H9 (cell line): ENCODE measurements at regions not wholly inside any gene's neighbourhood (a gene's known extent, or its start where the extent isn't known, plus 50 kb on each side); places are given as distances from the start of the nearest gene placed in this dataset.
A peak's percentile ranks its signal among the peaks of the same experiment; 100 is the strongest.

Experiments
- DNase-seq: peaks from one replicate; pipeline ENCODE4 v3.0.0-alpha.2; 2017
- H2AFZ ChIP-seq: one replicate; pipeline ENCODE4 v1.6.1; 2013; ENCODE audit warnings: mild to moderate bottlenecking, low read length, control low read depth, moderate library complexity
- H2AK5ac ChIP-seq: 2 replicates; pipeline ENCODE4 v1.6.1; 2013; ENCODE audit warnings: low read length, control low read depth, mixed read lengths; ENCODE audit not compliant: insufficient read length
- H2BK120ac ChIP-seq: one replicate; pipeline ENCODE4 v1.6.1; 2013; ENCODE audit warnings: low read depth, mild to moderate bottlenecking, low read length, control low read depth, inconsistent platforms; ENCODE audit not compliant: poor library complexity, severe bottlenecking
- H2BK12ac ChIP-seq: 2 replicates; pipeline ENCODE4 v1.6.1; 2013; ENCODE audit warnings: low read length, control low read depth, mixed read lengths, low read depth; ENCODE audit not compliant: insufficient read length
- H2BK15ac ChIP-seq: 2 replicates; pipeline ENCODE4 v1.6.1; 2013; ENCODE audit warnings: low read depth, low read length, control low read depth
- H2BK20ac ChIP-seq: one replicate; pipeline ENCODE4 v1.6.1; 2013; ENCODE audit warnings: low read depth, mild to moderate bottlenecking, low read length, control low read depth, inconsistent platforms; ENCODE audit not compliant: poor library complexity, severe bottlenecking
- H2BK5ac ChIP-seq: 2 replicates; pipeline ENCODE4 v1.6.1; 2013; ENCODE audit warnings: low read length, control low read depth, mixed read lengths; ENCODE audit not compliant: insufficient read length
- H3K14ac ChIP-seq: 2 replicates; pipeline ENCODE4 v1.6.1; 2013; ENCODE audit warnings: low read length, control low read depth; ENCODE audit not compliant: insufficient read depth
- H3K18ac ChIP-seq: 2 replicates; pipeline ENCODE4 v1.6.1; 2013; ENCODE audit warnings: low read depth, mild to moderate bottlenecking, mixed read lengths, low read length, control low read depth; ENCODE audit not compliant: insufficient read length
- H3K23ac ChIP-seq: 2 replicates; pipeline ENCODE4 v1.6.1; 2013; ENCODE audit warnings: low read length, control low read depth, mixed read lengths, low read depth; ENCODE audit not compliant: insufficient read length
- H3K23me2 ChIP-seq: 2 replicates; pipeline ENCODE4 v1.6.1; 2013; ENCODE audit warnings: low read depth, mild to moderate bottlenecking, mixed read lengths, low read length, control low read depth; ENCODE audit not compliant: insufficient read length, poor library complexity, severe bottlenecking
- H3K27ac ChIP-seq: 2 replicates; pipeline ENCODE4 v1.5.1; 2013; ENCODE audit warnings: low read length, control low read depth, mixed read lengths, low read depth; ENCODE audit not compliant: insufficient read length
- H3K27me3 ChIP-seq: 2 replicates; pipeline ENCODE4 v1.6.1; 2013; ENCODE audit warnings: low read length, control low read depth, inconsistent platforms; ENCODE audit not compliant: insufficient read depth
- H3K4ac ChIP-seq: 2 replicates; pipeline ENCODE4 v1.6.1; 2013; ENCODE audit warnings: low read depth, mild to moderate bottlenecking, control low read depth, inconsistent platforms, low read length, moderate library complexity
- H3K4me1 ChIP-seq: 2 replicates; pipeline ENCODE4 v1.6.1; 2013; ENCODE audit warnings: low read length, control low read depth, inconsistent platforms; ENCODE audit not compliant: insufficient read depth
- H3K4me2 ChIP-seq: 2 replicates; pipeline ENCODE4 v1.6.1; 2013; ENCODE audit warnings: low read length, control low read depth, mixed read lengths; ENCODE audit not compliant: insufficient read length, insufficient read depth
- H3K56ac ChIP-seq: 2 replicates; pipeline ENCODE4 v1.6.1; 2013; ENCODE audit warnings: low read depth, mild to moderate bottlenecking, mixed read lengths, low read length, control low read depth; ENCODE audit not compliant: insufficient read length
- H3K79me1 ChIP-seq: 2 replicates; pipeline ENCODE4 v1.6.1; 2013; ENCODE audit warnings: low read depth, mild to moderate bottlenecking, moderate library complexity, low read length, control low read depth, inconsistent platforms; ENCODE audit not compliant: insufficient read depth, poor library complexity, severe bottlenecking
- H3K79me2 ChIP-seq: 2 replicates; pipeline ENCODE4 v1.6.1; 2013; ENCODE audit warnings: low read length, control low read depth, inconsistent platforms; ENCODE audit not compliant: insufficient read depth
- H3K9ac ChIP-seq: 2 replicates; pipeline ENCODE4 v1.6.1; 2013; ENCODE audit warnings: low read length, control low read depth, mixed read lengths; ENCODE audit not compliant: insufficient read length; ENCODE audit errors: extremely low read depth
- H3K9me3 ChIP-seq: one replicate; pipeline ENCODE4 v1.6.1; 2013; ENCODE audit warnings: low read depth, low read length, inconsistent platforms; ENCODE audit not compliant: control insufficient read depth
- H3T11ph ChIP-seq: one replicate; pipeline ENCODE4 v1.6.1; 2013; ENCODE audit warnings: mild to moderate bottlenecking, low read length, control low read depth, inconsistent platforms
- H4K20me1 ChIP-seq: one replicate; pipeline ENCODE4 v1.6.1; 2013; ENCODE audit not compliant: control insufficient read depth, insufficient read length, insufficient read depth
- H4K5ac ChIP-seq: 2 replicates; pipeline ENCODE4 v1.6.1; 2013; ENCODE audit warnings: low read depth, mild to moderate bottlenecking, mixed read lengths, low read length, control low read depth; ENCODE audit not compliant: insufficient read length
- H4K8ac ChIP-seq: replicated peaks from 2 replicates; pipeline ENCODE4 v1.6.1; 2013; ENCODE audit warnings: low read length, control low read depth, mixed read lengths, low read depth; ENCODE audit not compliant: insufficient read length
- H4K91ac ChIP-seq: 2 replicates; pipeline ENCODE4 v1.6.1; 2013; ENCODE audit warnings: low read depth, mild to moderate bottlenecking, moderate library complexity, mixed read lengths, low read length, control low read depth; ENCODE audit not compliant: insufficient read length
- H3K27ac Mint-ChIP-seq, 3 experiments: 2 replicates in 2 of 3; 3 replicates in 1 of 3; pipeline ENCODE4 v1.8.0; 2020 to 2021; ENCODE audit warnings: mixed read lengths in 3 of 3, mild to moderate bottlenecking in 1 of 3, moderate library complexity in 1 of 3
- H3K27me3 Mint-ChIP-seq: 2 replicates; pipeline ENCODE4 v1.8.0; 2021; ENCODE audit warnings: low read depth, mild to moderate bottlenecking, moderate library complexity, mixed read lengths
- H3K36me3 Mint-ChIP-seq, 3 experiments: 2 replicates in 2 of 3; 3 replicates in 1 of 3; pipeline ENCODE4 v1.8.0; 2020 to 2021; ENCODE audit warnings: low read depth in 3 of 3, mixed read lengths in 3 of 3; ENCODE audit not compliant: insufficient read depth in 1 of 3
- H3K4me1 Mint-ChIP-seq, 2 experiments: 2 replicates each; pipeline ENCODE4 v1.8.0; 2020; ENCODE audit warnings: mixed read lengths in 2 of 2
- H3K4me3 Mint-ChIP-seq, 2 experiments: 2 replicates in 1 of 2; 3 replicates in 1 of 2; pipeline ENCODE4 v1.8.0; 2020 to 2021; ENCODE audit warnings: mild to moderate bottlenecking in 2 of 2, mixed read lengths in 2 of 2, moderate library complexity in 1 of 2
- H3K9me3 Mint-ChIP-seq, 2 experiments: 2 replicates in 1 of 2; 3 replicates in 1 of 2; pipeline ENCODE4 v1.8.0; 2020; ENCODE audit warnings: mild to moderate bottlenecking in 2 of 2, mixed read lengths in 2 of 2, moderate library complexity in 1 of 2
- WGBS: extraction: QIAGEN DNeasy Blood & Tissue Kit; methylation state at CpG from one replicate; pipeline ENCODE4 v1.1.7; 2013; ENCODE audit warnings: missing lambda C conversion rate, low lambda C conversion rate, mixed read lengths; ENCODE audit not compliant: insufficient read length; ENCODE audit errors: extremely low coverage; 5-methylcytosine and 5-hydroxymethylcytosine counted together
- TF ChIP-seq, protein P1 (sequence below): fragments of 200-600 bp; sonication (generic); conservative IDR thresholded peaks from 3 replicates; pipeline ENCODE4 v1.8.0; 2021; ENCODE audit warnings: antibody characterized with exemption, mild to moderate bottlenecking

DNA sequence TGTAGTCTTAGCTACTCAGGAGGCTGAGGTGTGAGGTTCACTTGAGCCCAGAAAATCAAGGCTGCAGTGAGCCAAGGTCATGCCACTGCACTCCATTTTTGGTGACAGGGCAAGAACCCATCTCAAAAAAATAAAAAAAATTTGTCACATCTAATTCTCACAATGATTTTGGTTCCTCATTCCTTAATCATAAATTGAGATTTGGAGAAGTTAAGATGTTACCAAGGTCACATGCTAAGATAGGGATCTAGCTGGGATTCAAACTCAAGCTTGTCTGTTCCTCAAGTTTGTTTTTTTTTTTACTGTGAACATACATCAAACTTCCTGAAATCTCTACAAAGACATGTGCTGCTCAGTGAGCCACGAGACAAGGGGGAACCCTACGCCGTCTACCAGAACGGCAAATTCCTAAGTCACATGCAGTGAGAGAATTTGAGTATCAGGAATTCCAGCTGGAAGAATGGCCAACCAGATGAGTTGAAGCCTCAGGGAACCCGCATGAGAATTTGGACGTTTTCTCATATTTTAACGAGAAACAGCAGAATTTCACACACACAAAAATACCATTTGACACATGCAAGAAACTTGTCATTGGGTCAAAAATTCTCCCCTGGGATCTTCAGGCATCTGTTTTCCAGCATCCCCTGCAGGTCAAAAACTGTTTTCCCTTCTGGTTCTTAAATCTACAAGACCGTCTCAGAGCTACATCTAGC is 414.1 kb upstream of the GOT2 start:
- Histone ChIP-seq H3K23ac (no peak overlapping the region), H3T11ph (no peak overlapping the region), H3K79me1 (no peaks in the 10 kb centered on the region), H4K8ac (no peak overlapping the region), H4K5ac (no peak overlapping the region), H2AFZ (no peak overlapping the region), H2BK120ac (no peak overlapping the region), H3K18ac (no peak overlapping the region), H2BK5ac (no peak overlapping the region), H3K23me2 (no peaks in the 10 kb centered on the region), H2BK15ac (no peak overlapping the region), H4K20me1 (no peaks in the 10 kb centered on the region), H3K4ac (no peak overlapping the region), H3K79me2 (no peaks in the 10 kb centered on the region), H3K27me3 (no peaks in the 10 kb centered on the region), H3K14ac (no peak overlapping the region), H2BK12ac (no peak overlapping the region), H3K9me3 (no peaks in the 10 kb centered on the region), H3K9ac (no peak overlapping the region), H3K27ac (no peak overlapping the region), H3K4me1 (no peaks in the 10 kb centered on the region), H3K4me2 (no peak overlapping the region), H4K91ac (no peak overlapping the region), H2AK5ac (no peak overlapping the region), H3K56ac (no peak overlapping the region), H2BK20ac (no peak overlapping the region)
- H3K4me1 Mint-ChIP-seq: no peaks in the 10 kb centered on the region
- no peaks in the 10 kb centered on the region for H3K36me3 Mint-ChIP-seq
- H3K9me3 Mint-ChIP-seq: no peaks in the 10 kb centered on the region
- H3K4me3 Mint-ChIP-seq: no peak overlapping the region
- TF ChIP-seq, protein P1, sequence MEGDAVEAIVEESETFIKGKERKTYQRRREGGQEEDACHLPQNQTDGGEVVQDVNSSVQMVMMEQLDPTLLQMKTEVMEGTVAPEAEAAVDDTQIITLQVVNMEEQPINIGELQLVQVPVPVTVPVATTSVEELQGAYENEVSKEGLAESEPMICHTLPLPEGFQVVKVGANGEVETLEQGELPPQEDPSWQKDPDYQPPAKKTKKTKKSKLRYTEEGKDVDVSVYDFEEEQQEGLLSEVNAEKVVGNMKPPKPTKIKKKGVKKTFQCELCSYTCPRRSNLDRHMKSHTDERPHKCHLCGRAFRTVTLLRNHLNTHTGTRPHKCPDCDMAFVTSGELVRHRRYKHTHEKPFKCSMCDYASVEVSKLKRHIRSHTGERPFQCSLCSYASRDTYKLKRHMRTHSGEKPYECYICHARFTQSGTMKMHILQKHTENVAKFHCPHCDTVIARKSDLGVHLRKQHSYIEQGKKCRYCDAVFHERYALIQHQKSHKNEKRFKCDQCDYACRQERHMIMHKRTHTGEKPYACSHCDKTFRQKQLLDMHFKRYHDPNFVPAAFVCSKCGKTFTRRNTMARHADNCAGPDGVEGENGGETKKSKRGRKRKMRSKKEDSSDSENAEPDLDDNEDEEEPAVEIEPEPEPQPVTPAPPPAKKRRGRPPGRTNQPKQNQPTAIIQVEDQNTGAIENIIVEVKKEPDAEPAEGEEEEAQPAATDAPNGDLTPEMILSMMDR: 0 out of 3 replicates have a peak, but pooled peaks have one; percentile 15
- H3K27ac Mint-ChIP-seq: no peak overlapping the region
- no peaks in the 10 kb centered on the region for H3K27me3 Mint-ChIP-seq
- no peak for DNase-seq
- no CpG with 5 or more reads among the region's 8 CpGs for WGBS
